GM12875 (cell line): ENCODE measurements at regions not wholly inside any gene's neighbourhood (a gene's known extent, or its start where the extent isn't known, plus 50 kb on each side); places are given as distances from the start of the nearest gene placed in this dataset.

ENCODE experiments used
- H3K4me3 ChIP-seq: one replicate; pipeline ENCODE4 v1.5.1; 2011; ENCODE audit warnings: low read depth, low read length, control low read depth
- CTCF ChIP-seq: IDR thresholded peaks from 2 replicates; pipeline ENCODE4 v1.5.1; 2011; ENCODE audit warnings: low read depth, mild to moderate bottlenecking, control low read depth, inconsistent platforms, low read length, moderate library complexity, borderline replicate concordance; ENCODE audit not compliant: insufficient read depth

GRCh38 chr10:4100380-4100779 is 315.4 kb upstream of the KLF6 start:
- no peak for TF ChIP-seq CTCF
- no peak overlapping the region for H3K4me3 ChIP-seq

DNA sequence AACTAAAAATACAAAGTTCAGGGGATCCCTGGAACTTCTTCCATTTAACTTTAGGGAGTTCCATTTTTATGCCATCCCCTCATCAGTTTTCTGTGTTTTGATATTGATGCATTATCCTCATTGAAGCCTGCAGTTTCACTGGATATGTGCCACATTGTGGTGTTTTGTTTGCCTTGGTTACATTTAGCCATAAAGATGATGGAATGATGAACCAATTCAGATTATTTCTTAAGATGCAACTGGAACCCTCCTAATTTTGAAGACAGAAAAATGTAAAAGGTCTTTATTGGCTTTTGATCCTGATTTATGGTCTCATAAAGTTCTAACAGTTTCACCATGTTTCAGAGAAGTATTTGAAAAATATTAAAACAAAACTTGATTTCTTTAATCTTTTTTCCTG is 314.2 kb upstream of the KLF6 start:
- TF ChIP-seq CTCF: no peak
- no peak overlapping the region for H3K4me3 ChIP-seq

- no peak overlapping the region for H3K4me3 ChIP-seq
- no peak for TF ChIP-seq CTCF
Observed at GRCh38 chr10:4095166-4095917, 310.3 kb upstream of the KLF6 start.

GRCh38 chr10:4094751-4095150 is 309.7 kb upstream of the KLF6 start:
- no peak for TF ChIP-seq CTCF

GRCh38 chr10:4093438-4093837 is 308.4 kb upstream of the KLF6 start:
- no peak for TF ChIP-seq CTCF
- no peak overlapping the region for H3K4me3 ChIP-seq

More at GRCh38 chr10:4094751-4095150, 309.7 kb upstream of the KLF6 start:
- H3K4me3 ChIP-seq: no peak overlapping the region

DNA sequence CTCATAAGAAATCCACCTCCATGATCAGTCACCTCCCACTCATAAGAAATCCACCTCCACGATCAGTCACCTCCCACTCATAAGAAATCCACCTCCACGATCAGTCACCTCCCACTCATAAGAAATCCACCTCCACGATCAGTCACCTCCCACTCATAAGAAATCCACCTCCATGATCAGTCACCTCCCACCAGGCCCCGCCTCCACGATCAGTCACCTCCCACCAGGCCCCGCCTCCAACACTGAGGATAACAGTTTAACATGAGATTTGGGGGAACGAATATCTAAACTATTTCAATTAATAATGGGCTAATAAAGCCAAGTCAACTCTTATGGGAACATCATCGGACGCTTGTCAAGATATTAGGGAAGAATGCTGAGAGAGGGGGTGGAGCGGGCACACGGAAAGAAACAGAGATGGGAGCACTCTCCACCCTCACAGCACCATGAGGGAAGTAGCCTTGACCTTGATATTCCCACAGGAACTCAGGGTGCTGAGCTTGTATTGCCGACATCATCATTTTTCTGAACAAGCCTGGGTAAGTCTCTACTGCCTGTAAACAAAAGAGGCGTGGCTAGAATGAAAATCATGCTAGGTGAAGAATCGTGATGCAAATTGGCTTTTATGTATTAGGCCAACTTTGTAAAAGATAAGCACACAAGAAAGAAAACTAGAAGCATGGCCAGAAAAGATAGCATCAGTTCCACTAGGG is 303.5 kb upstream of the KLF6 start:
- TF ChIP-seq CTCF: no peak
- no peak overlapping the region for H3K4me3 ChIP-seq
